ENCODE measurements at regions not wholly inside any gene's neighbourhood (a gene's known extent, or its start where the extent isn't known, plus 50 kb on each side); places are given as distances from the start of the nearest gene placed in this dataset.
"Not testable (repeated sequence)": the region's sequence is repeated elsewhere in the genome, so short reads cannot be mapped to it uniquely, and the experiment has no call there.

DNA sequence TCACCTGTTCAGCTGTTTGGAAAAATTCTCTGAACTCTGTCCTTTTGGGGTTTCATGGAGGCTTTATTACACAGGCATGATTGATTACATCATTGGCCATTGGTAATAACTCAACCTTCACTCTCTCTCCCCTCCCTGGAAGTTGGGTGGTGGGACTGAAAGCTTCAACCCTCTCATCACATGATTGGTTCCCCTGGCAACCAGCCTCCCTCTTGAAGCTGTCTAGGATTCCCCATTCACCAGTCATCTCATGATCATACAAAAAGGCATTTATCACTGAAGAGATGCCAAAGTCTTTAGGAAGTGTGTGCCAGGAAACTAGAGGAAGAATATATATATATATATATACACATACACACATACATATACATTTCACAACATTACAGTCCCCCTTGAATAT is 228.5 kb downstream of the ZNF326 start:
- Histone ChIP-seq H3K9me3 (ENCODE audit: severe bottlenecking) (peaks cover 6% of the 10 kb centered on the region), H3K27ac (no peak overlapping the region), H3K4me3 (ENCODE audit: low read depth, low read length) (no peak overlapping the region), H3K27me3 (ENCODE audit: insufficient read depth, low read depth, severe bottlenecking) (no peaks in the 10 kb centered on the region), H3K36me3 (no peaks in the 10 kb centered on the region)
- TF ChIP-seq, protein P1, sequence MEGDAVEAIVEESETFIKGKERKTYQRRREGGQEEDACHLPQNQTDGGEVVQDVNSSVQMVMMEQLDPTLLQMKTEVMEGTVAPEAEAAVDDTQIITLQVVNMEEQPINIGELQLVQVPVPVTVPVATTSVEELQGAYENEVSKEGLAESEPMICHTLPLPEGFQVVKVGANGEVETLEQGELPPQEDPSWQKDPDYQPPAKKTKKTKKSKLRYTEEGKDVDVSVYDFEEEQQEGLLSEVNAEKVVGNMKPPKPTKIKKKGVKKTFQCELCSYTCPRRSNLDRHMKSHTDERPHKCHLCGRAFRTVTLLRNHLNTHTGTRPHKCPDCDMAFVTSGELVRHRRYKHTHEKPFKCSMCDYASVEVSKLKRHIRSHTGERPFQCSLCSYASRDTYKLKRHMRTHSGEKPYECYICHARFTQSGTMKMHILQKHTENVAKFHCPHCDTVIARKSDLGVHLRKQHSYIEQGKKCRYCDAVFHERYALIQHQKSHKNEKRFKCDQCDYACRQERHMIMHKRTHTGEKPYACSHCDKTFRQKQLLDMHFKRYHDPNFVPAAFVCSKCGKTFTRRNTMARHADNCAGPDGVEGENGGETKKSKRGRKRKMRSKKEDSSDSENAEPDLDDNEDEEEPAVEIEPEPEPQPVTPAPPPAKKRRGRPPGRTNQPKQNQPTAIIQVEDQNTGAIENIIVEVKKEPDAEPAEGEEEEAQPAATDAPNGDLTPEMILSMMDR (IDR thresholded peaks at IDR 0.05; ENCODE audit: low read depth, low read length): no peak
- no peak for DNase-seq

GRCh38 chr1:90220941-90221693 is 226.2 kb downstream of the ZNF326 start:
- Histone ChIP-seq H3K27me3 (ENCODE audit: insufficient read depth, low read depth, severe bottlenecking) (no peaks in the 10 kb centered on the region), H3K36me3 (no peaks in the 10 kb centered on the region), H3K4me3 (ENCODE audit: low read depth, low read length) (no peak overlapping the region), H3K9me3 (ENCODE audit: severe bottlenecking) (peaks cover 6% of the 10 kb centered on the region), H3K27ac (no peak overlapping the region)
- TF ChIP-seq, protein P1 (IDR thresholded peaks at IDR 0.05; ENCODE audit: low read depth, low read length): no peak
- no peak for DNase-seq

DNA sequence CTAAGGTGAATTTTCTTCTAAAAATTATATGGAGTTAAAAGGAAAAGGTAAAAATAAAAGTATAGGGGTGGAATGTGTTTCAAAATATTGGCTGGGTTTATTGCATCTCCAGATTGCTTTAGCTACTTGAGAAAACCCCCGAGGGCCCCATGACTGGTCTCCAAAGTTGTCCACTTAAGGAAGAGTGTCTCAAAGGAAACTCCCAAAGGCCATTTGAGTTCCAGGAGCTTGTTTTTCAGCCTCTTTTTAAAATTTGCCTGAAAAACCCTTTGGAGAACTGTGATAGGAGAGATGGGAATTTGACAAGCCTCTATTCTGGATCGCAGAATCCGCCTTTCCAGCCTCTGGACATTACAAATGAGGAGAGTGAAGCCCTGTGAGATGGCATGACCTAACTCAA is 225.6 kb downstream of the ZNF326 start:
- Histone ChIP-seq H3K9me3 (ENCODE audit: severe bottlenecking) (peaks cover 3% of the 10 kb centered on the region), H3K27me3 (ENCODE audit: insufficient read depth, low read depth, severe bottlenecking) (no peaks in the 10 kb centered on the region), H3K36me3 (no peaks in the 10 kb centered on the region), H3K27ac (no peak overlapping the region), H3K4me3 (ENCODE audit: low read depth, low read length) (no peak overlapping the region)
- DNase-seq: no peak
- TF ChIP-seq, protein P1 (IDR thresholded peaks at IDR 0.05; ENCODE audit: low read depth, low read length): no peak

- not testable (repeated sequence) for H3K4me3 ChIP-seq (ENCODE audit: low read depth, low read length); DNase-seq; H3K27me3 ChIP-seq (ENCODE audit: insufficient read depth, low read depth, severe bottlenecking); H3K27ac ChIP-seq; H3K9me3 ChIP-seq (ENCODE audit: severe bottlenecking); H3K36me3 ChIP-seq
These were observed 224.4 kb downstream of the ZNF326 start for GRCh38 chr1:90219166-90219871.

DNA sequence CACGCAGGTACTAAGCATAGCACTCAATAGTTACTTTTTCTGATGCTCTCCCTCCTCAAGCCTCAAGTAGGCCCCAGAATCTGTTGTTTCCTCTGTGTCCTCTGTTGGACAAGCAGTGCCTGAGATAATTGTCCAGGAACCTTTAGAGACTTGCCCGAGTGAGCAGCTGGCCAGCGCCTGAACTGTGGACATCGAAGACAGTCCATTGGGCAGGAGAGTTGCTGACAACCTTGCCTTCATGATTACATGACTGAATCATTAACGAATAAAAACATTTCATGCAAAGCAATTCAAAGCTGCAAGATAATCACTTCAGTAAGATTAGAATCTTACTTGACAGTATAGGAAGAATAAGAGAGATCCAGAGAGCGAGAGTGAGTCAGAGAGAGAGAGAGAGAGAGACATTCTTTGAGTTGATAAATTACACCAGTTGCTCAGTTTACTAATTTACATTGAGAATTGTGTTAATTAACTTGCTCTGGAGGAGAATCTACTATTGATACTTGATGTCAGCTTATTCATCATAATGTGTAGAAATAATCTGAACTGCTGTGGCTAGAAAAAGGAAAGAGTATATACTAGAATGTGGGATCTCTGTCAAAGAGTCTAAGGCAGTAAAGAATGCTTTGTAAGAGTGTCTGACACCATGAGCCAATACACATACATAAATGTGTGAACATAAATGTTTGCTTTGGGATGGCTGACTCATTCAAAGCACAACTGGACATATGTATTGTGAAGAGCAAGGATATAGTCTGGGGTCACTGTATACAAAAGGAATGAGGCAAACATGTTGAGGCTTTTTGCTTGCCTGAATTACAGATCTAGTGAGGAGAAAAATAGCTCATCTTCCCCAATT is 216.0 kb downstream of the ZNF326 start:
- no peak overlapping the region for H3K27ac ChIP-seq
- H3K9me3 ChIP-seq (ENCODE audit: severe bottlenecking): no peaks in the 10 kb centered on the region
- TF ChIP-seq, protein P1 (IDR thresholded peaks at IDR 0.05; ENCODE audit: low read depth, low read length): no peak
- H3K4me3 ChIP-seq (ENCODE audit: low read depth, low read length): no peak overlapping the region
- no peaks in the 10 kb centered on the region for H3K27me3 ChIP-seq (ENCODE audit: insufficient read depth, low read depth, severe bottlenecking)
- DNase-seq: no peak
- no peaks in the 10 kb centered on the region for H3K36me3 ChIP-seq

- H3K36me3 ChIP-seq: no peaks in the 10 kb centered on the region
- H3K27ac ChIP-seq: no peak overlapping the region
- DNase-seq: no peak
- H3K4me3 ChIP-seq (ENCODE audit: low read depth, low read length): no peak overlapping the region
- H3K9me3 ChIP-seq (ENCODE audit: severe bottlenecking): no peaks in the 10 kb centered on the region
- H3K27me3 ChIP-seq (ENCODE audit: insufficient read depth, low read depth, severe bottlenecking): no peaks in the 10 kb centered on the region
- TF ChIP-seq, protein P1 (IDR thresholded peaks at IDR 0.05; ENCODE audit: low read depth, low read length): no peak
These were observed 214.0 kb downstream of the ZNF326 start for GRCh38 chr1:90208949-90209348.
